ENCODE measurements at regions not wholly inside any gene's neighbourhood (a gene's known extent, or its start where the extent isn't known, plus 50 kb on each side); places are given as distances from the start of the nearest gene placed in this dataset.

- Histone ChIP-seq H3K9me2 (replicated peaks; ENCODE audit: insufficient read depth) (no peaks in the 10 kb centered on the region), H3K36me3 (replicated peaks; ENCODE audit: insufficient read depth, low read depth) (no peaks in the 10 kb centered on the region), H3K79me2 (no peaks in the 10 kb centered on the region), H3K27ac (no peak overlapping the region), H3K4me1 (ENCODE audit: insufficient read depth) (peaks cover 4% of the 10 kb centered on the region), H2AFZ (no peak overlapping the region), H3K27me3 (no peaks in the 10 kb centered on the region), H3K9me3 (ENCODE audit: low read depth) (no peaks in the 10 kb centered on the region), H3K4me2 (no peak overlapping the region), H4K20me1 (ENCODE audit: insufficient read depth, poor library complexity, severe bottlenecking) (no peaks in the 10 kb centered on the region), H3K4me3 (no peak overlapping the region)
- 88% methylated on average over 9 of the region's 9 CpGs for WGBS (ENCODE audit: low lambda C conversion rate, missing lambda C conversion rate)
- DNase-seq (ENCODE audit: low spot score) = no peak
- TF ChIP-seq, protein P1, sequence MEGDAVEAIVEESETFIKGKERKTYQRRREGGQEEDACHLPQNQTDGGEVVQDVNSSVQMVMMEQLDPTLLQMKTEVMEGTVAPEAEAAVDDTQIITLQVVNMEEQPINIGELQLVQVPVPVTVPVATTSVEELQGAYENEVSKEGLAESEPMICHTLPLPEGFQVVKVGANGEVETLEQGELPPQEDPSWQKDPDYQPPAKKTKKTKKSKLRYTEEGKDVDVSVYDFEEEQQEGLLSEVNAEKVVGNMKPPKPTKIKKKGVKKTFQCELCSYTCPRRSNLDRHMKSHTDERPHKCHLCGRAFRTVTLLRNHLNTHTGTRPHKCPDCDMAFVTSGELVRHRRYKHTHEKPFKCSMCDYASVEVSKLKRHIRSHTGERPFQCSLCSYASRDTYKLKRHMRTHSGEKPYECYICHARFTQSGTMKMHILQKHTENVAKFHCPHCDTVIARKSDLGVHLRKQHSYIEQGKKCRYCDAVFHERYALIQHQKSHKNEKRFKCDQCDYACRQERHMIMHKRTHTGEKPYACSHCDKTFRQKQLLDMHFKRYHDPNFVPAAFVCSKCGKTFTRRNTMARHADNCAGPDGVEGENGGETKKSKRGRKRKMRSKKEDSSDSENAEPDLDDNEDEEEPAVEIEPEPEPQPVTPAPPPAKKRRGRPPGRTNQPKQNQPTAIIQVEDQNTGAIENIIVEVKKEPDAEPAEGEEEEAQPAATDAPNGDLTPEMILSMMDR (IDR thresholded peaks at IDR 0.05; ENCODE audit: poor library complexity) = no peak
- TF ChIP-seq EZH2 (IDR thresholded peaks at IDR 0.05; ENCODE audit: borderline replicate concordance) = no peak
- TF ChIP-seq EZH2phosphoT487 (IDR thresholded peaks at IDR 0.05; ENCODE audit: low read depth, severe bottlenecking, unreplicated experiment) = no peak
Measured at GRCh38 chr3:193942516-193943055, 193.4 kb upstream of the HES1 start.

DNA sequence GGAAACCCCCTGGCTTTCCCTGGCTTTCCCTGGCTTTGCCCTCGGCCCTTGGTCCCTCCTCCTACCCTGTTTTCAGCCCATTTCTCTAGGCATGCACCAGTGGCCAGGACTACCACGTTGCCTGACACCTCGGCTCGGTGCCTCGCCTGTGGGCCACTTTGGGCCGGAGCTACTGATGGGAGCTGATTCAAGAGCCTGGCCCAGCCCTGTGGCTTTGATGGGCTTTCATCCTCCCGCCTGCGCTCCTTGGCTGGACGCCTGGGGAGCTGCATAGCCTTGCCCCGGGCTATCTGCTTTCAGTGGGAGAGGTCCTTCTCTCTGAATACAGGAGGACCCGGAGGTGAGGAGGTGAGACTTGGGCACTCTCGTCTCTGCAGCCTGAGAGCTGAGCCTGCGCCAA is 192.7 kb upstream of the HES1 start:
- H3K27me3 ChIP-seq = no peaks in the 10 kb centered on the region
- peaks cover 4% of the 10 kb centered on the region for H3K4me1 ChIP-seq (ENCODE audit: insufficient read depth)
- no peak overlapping the region for H3K4me3 ChIP-seq
- no peak for TF ChIP-seq EZH2 (IDR thresholded peaks at IDR 0.05; ENCODE audit: borderline replicate concordance)
- TF ChIP-seq, protein P1 (IDR thresholded peaks at IDR 0.05; ENCODE audit: poor library complexity) = no peak
- TF ChIP-seq EZH2phosphoT487 (IDR thresholded peaks at IDR 0.05; ENCODE audit: low read depth, severe bottlenecking, unreplicated experiment) = no peak
- H2AFZ ChIP-seq = no peak overlapping the region
- H3K4me2 ChIP-seq = no peak overlapping the region
- no peak for DNase-seq (ENCODE audit: low spot score)
- no peaks in the 10 kb centered on the region for H4K20me1 ChIP-seq (ENCODE audit: insufficient read depth, poor library complexity, severe bottlenecking)
- no peaks in the 10 kb centered on the region for H3K79me2 ChIP-seq
- no peak overlapping the region for H3K27ac ChIP-seq
- 83% methylated on average over 13 of the region's 13 CpGs for WGBS (ENCODE audit: low lambda C conversion rate, missing lambda C conversion rate)
- H3K9me3 ChIP-seq (ENCODE audit: low read depth) = no peaks in the 10 kb centered on the region
- no peaks in the 10 kb centered on the region for H3K9me2 ChIP-seq (replicated peaks; ENCODE audit: insufficient read depth)
- no peaks in the 10 kb centered on the region for H3K36me3 ChIP-seq (replicated peaks; ENCODE audit: insufficient read depth, low read depth)

GRCh38 chr3:193943851-193944517 is 192.0 kb upstream of the HES1 start:
- DNase-seq (ENCODE audit: low spot score) = no peak
- H3K79me2 ChIP-seq = no peaks in the 10 kb centered on the region
- no peak overlapping the region for H2AFZ ChIP-seq
- no peaks in the 10 kb centered on the region for H3K27me3 ChIP-seq
- no peaks in the 10 kb centered on the region for H4K20me1 ChIP-seq (ENCODE audit: insufficient read depth, poor library complexity, severe bottlenecking)
- no peaks in the 10 kb centered on the region for H3K9me2 ChIP-seq (replicated peaks; ENCODE audit: insufficient read depth)
- no peaks in the 10 kb centered on the region for H3K9me3 ChIP-seq (ENCODE audit: low read depth)
- H3K4me3 ChIP-seq = no peak overlapping the region
- WGBS (ENCODE audit: low lambda C conversion rate, missing lambda C conversion rate) = 72% methylated on average over 18 of the region's 18 CpGs
- H3K4me1 ChIP-seq (ENCODE audit: insufficient read depth) = peaks cover under 1% of the 10 kb centered on the region
- TF ChIP-seq EZH2phosphoT487 (IDR thresholded peaks at IDR 0.05; ENCODE audit: low read depth, severe bottlenecking, unreplicated experiment) = no peak
- TF ChIP-seq, protein P1 (IDR thresholded peaks at IDR 0.05; ENCODE audit: poor library complexity) = no peak
- TF ChIP-seq EZH2 (IDR thresholded peaks at IDR 0.05; ENCODE audit: borderline replicate concordance) = no peak
- no peaks in the 10 kb centered on the region for H3K36me3 ChIP-seq (replicated peaks; ENCODE audit: insufficient read depth, low read depth)
- no peak overlapping the region for H3K27ac ChIP-seq
- H3K4me2 ChIP-seq = no peak overlapping the region

Measured in hepatocyte (in vitro differentiated cells).